ENCODE measurements at regions not wholly inside any gene's neighbourhood (a gene's known extent, or its start where the extent isn't known, plus 50 kb on each side); places are given as distances from the start of the nearest gene placed in this dataset.

DNA sequence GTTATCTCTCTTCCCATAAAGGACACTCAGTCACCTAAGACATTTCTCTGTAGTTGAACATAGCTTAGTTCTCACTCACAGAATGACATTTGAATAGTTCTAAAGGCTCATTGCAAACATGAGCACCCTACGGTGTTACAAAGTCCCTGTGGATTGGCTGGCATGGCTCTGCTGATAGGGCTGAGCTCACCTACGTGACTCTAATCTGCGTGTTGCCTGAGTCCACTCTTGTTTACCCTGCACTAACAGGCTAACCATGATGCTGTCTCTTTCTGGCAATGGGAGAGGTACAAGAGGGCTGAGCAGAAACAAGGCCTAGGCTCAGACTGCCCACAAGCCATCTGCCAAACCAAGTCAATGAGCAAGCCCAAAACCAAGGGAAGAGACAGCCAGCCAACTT, 103.6 kb downstream of the PALM2AKAP2 start:
- Mint-ChIP-seq H3K4me3 (no peak overlapping the region), H3K4me1 (no peaks in the 10 kb centered on the region), H3K36me3 (no peaks in the 10 kb centered on the region), H3K27ac (no peak overlapping the region), H3K9me3 (no peaks in the 10 kb centered on the region), H3K27me3 (ENCODE audit: low read depth in 2 of 2) (peaks cover 0 to 15% of the 10 kb centered on the region in 2 donors)
- WGBS (ENCODE audit: insufficient coverage): 91% methylated on average over 3 of the region's 3 CpGs
- no peaks in the 10 kb centered on the region for H3K27me3 ChIP-seq (ENCODE audit: control insufficient read depth, insufficient read depth, low read length)
- DNase-seq (no peak), ATAC-seq (no peak)
- TF ChIP-seq, protein P1, sequence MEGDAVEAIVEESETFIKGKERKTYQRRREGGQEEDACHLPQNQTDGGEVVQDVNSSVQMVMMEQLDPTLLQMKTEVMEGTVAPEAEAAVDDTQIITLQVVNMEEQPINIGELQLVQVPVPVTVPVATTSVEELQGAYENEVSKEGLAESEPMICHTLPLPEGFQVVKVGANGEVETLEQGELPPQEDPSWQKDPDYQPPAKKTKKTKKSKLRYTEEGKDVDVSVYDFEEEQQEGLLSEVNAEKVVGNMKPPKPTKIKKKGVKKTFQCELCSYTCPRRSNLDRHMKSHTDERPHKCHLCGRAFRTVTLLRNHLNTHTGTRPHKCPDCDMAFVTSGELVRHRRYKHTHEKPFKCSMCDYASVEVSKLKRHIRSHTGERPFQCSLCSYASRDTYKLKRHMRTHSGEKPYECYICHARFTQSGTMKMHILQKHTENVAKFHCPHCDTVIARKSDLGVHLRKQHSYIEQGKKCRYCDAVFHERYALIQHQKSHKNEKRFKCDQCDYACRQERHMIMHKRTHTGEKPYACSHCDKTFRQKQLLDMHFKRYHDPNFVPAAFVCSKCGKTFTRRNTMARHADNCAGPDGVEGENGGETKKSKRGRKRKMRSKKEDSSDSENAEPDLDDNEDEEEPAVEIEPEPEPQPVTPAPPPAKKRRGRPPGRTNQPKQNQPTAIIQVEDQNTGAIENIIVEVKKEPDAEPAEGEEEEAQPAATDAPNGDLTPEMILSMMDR (IDR thresholded peaks at IDR 0.05): no peak
- no peaks in the 10 kb centered on the region for H3K9me3 ChIP-seq (ENCODE audit: control insufficient read depth, insufficient read depth, low read length)
- no peak overlapping the region for H3K4me3 ChIP-seq (ENCODE audit: low read length)
- H3K36me3 ChIP-seq (ENCODE audit: control insufficient read depth, insufficient read depth, low read length): no peaks in the 10 kb centered on the region
- intact Hi-C loops (cut with micrococcal nuclease): no loop called here
- no peaks in the 10 kb centered on the region for H3K4me1 ChIP-seq (ENCODE audit: control insufficient read depth, insufficient read depth, low read length)
- no peak overlapping the region for H3K27ac ChIP-seq (ENCODE audit: low read length)

DNA sequence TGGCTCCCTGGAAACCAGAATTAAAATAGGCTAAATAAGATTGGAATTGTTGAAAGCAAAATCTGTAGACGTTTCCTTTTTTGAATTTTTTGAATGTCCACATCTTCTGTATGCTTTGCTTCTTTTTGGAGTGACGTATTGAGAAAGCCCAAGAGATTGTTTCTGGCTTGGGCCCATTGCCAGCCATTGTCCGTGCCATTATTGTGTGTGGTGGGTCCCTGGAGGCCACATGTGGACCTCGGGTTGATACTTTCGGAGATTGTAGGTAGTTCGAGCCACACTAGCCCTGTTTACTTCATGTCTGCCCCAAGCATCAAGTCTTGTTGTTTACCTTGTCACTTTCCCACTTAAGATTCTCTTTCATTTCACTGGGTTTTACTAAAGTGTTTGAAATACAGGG, 106.0 kb downstream of the PALM2AKAP2 start:
- Mint-ChIP-seq H3K36me3 (no peaks in the 10 kb centered on the region), H3K27me3 (ENCODE audit: low read depth in 2 of 2) (no peaks in the 10 kb centered on the region), H3K4me3 (no peak overlapping the region), H3K9me3 (no peaks in the 10 kb centered on the region), H3K4me1 (no peaks in the 10 kb centered on the region), H3K27ac (no peak overlapping the region)
- Histone ChIP-seq H3K4me1 (ENCODE audit: control insufficient read depth, insufficient read depth, low read length) (no peaks in the 10 kb centered on the region), H3K27ac (ENCODE audit: low read length) (no peak overlapping the region), H3K4me3 (ENCODE audit: low read length) (no peak overlapping the region), H3K27me3 (ENCODE audit: control insufficient read depth, insufficient read depth, low read length) (no peaks in the 10 kb centered on the region), H3K9me3 (ENCODE audit: control insufficient read depth, insufficient read depth, low read length) (no peaks in the 10 kb centered on the region), H3K36me3 (ENCODE audit: control insufficient read depth, insufficient read depth, low read length) (no peaks in the 10 kb centered on the region)
- ATAC-seq (no peak), DNase-seq (no peak)
- intact Hi-C loops (cut with micrococcal nuclease): no loop called here
- 95% methylated on average over 6 of the region's 6 CpGs for WGBS (ENCODE audit: insufficient coverage)
- TF ChIP-seq, protein P1 (IDR thresholded peaks at IDR 0.05): no peak

DNA sequence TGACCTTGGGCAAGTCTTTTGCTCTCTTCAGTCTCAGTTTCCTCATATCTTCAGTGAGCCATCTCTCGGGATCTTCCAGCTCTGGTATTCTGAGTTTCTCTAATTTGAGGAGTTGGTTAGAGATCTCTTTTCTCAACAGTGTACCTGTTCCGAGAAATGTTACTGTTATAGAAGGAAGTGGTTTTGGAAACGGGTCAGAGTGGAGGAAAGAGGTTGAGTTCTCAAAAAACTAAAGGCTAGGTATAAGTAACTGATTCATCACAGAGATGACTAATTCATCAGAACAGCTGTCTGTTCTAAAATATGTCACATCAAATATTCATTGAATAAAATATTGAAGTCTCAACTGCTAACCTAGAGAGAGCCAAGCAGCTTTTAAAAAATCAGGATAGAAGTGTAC, 106.6 kb downstream of the PALM2AKAP2 start:
- intact Hi-C loops (cut with micrococcal nuclease): no loop called here
- no peak overlapping the region for H3K27ac Mint-ChIP-seq
- ATAC-seq: no peak

DNA sequence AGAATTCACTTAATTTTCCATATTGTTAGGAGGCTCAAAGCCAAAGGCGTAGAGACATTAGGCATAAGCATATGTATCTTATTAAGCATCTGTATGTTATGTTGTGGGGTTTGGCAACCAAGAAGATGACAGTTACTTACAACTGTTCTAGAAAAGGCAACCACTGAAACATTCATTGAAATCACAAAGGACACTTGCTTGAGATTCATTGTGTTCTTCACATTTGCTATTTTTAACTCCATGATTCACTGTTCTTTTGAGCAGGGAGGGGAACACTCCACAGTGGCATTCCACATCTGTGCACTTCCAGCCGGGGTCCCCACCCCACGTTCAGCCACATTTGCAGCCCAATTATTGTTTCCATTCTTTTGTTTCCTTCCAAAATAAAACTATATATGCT, 107.1 kb downstream of the PALM2AKAP2 start:
- H3K27me3 ChIP-seq (ENCODE audit: control insufficient read depth, insufficient read depth, low read length): no peaks in the 10 kb centered on the region
- Mint-ChIP-seq H3K4me1 (no peaks in the 10 kb centered on the region), H3K9me3 (no peaks in the 10 kb centered on the region), H3K36me3 (no peaks in the 10 kb centered on the region), H3K4me3 (no peak overlapping the region), H3K27ac (no peak overlapping the region), H3K27me3 (ENCODE audit: low read depth in 2 of 2) (no peaks in the 10 kb centered on the region)
- H3K4me3 ChIP-seq (ENCODE audit: low read length): no peak overlapping the region
- intact Hi-C loops (cut with micrococcal nuclease): no loop called here
- 83% methylated on average over 3 of the region's 3 CpGs for WGBS (ENCODE audit: insufficient coverage)
- ATAC-seq: no peak
- H3K36me3 ChIP-seq (ENCODE audit: control insufficient read depth, insufficient read depth, low read length): no peaks in the 10 kb centered on the region
- H3K4me1 ChIP-seq (ENCODE audit: control insufficient read depth, insufficient read depth, low read length): no peaks in the 10 kb centered on the region
- no peak for DNase-seq
- TF ChIP-seq, protein P1 (IDR thresholded peaks at IDR 0.05): no peak
- no peak overlapping the region for H3K27ac ChIP-seq (ENCODE audit: low read length)
- H3K9me3 ChIP-seq (ENCODE audit: control insufficient read depth, insufficient read depth, low read length): no peaks in the 10 kb centered on the region

More for the DNA sequence above, 106.6 kb downstream of the PALM2AKAP2 start:
- no peak for DNase-seq
- H3K4me1 Mint-ChIP-seq: no peaks in the 10 kb centered on the region
- Histone ChIP-seq H3K4me3 (ENCODE audit: low read length) (no peak overlapping the region), H3K27me3 (ENCODE audit: control insufficient read depth, insufficient read depth, low read length) (no peaks in the 10 kb centered on the region), H3K4me1 (ENCODE audit: control insufficient read depth, insufficient read depth, low read length) (no peaks in the 10 kb centered on the region), H3K36me3 (ENCODE audit: control insufficient read depth, insufficient read depth, low read length) (no peaks in the 10 kb centered on the region), H3K9me3 (ENCODE audit: control insufficient read depth, insufficient read depth, low read length) (no peaks in the 10 kb centered on the region), H3K27ac (ENCODE audit: low read length) (no peak overlapping the region)
- no peaks in the 10 kb centered on the region for H3K9me3 Mint-ChIP-seq
- no peaks in the 10 kb centered on the region for H3K27me3 Mint-ChIP-seq (ENCODE audit: low read depth in 2 of 2)
- H3K4me3 Mint-ChIP-seq: no peak overlapping the region
- H3K36me3 Mint-ChIP-seq: no peaks in the 10 kb centered on the region
- 6% methylated on average over 3 of the region's 3 CpGs for WGBS (ENCODE audit: insufficient coverage)
- TF ChIP-seq, protein P1 (IDR thresholded peaks at IDR 0.05): no peak
